ENCODE measurements at regions not wholly inside any gene's neighbourhood (a gene's known extent, or its start where the extent isn't known, plus 50 kb on each side); places are given as distances from the start of the nearest gene placed in this dataset.

DNA sequence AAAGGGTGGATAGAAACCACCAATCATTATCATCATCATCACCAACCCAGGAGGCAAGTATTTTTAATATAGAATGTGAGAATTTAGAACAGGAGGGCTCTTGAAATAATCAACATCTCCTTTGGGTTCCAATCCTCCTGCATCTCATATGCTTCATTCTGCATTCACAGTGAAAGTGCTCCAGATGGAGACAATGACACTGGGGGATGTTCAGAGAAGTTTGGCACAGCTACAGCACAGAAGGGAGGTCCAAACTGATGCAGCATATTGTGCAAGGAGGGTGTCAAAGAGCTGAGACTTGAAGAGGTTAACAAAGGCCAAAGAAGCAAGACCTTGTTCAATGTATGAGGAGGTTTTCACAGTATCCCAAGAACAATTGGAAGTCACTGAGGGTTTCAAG is 767.1 kb downstream of the NTRK3 start:
- Mint-ChIP-seq H3K27me3 (ENCODE audit: insufficient read depth) (no peaks in the 10 kb centered on the region), H3K36me3 (ENCODE audit: low read depth) (no peaks in the 10 kb centered on the region), H3K4me1 (no peaks in the 10 kb centered on the region), H3K9me3 (no peaks in the 10 kb centered on the region), H3K27ac (no peak overlapping the region), H3K4me3 (no peak overlapping the region)
- Histone ChIP-seq H3K27me3 (ENCODE audit: control insufficient read depth, insufficient read depth, low read length, poor library complexity, severe bottlenecking) (peaks cover 9% of the 10 kb centered on the region), H3K9ac (ENCODE audit: extremely low read depth, low read length, poor library complexity, severe bottlenecking) (no peak overlapping the region), H3K4me1 (ENCODE audit: control insufficient read depth, insufficient read depth, low read length) (no peaks in the 10 kb centered on the region), H3K36me3 (ENCODE audit: control insufficient read depth, insufficient read depth, low read length) (no peaks in the 10 kb centered on the region), H3K27ac (ENCODE audit: low read depth, low read length) (no peak overlapping the region), H3K4me3 (ENCODE audit: low read length) (no peak overlapping the region), H3K9me3 (ENCODE audit: control insufficient read depth, low read length) (peaks cover 2% of the 10 kb centered on the region)
- TF ChIP-seq, protein P1, sequence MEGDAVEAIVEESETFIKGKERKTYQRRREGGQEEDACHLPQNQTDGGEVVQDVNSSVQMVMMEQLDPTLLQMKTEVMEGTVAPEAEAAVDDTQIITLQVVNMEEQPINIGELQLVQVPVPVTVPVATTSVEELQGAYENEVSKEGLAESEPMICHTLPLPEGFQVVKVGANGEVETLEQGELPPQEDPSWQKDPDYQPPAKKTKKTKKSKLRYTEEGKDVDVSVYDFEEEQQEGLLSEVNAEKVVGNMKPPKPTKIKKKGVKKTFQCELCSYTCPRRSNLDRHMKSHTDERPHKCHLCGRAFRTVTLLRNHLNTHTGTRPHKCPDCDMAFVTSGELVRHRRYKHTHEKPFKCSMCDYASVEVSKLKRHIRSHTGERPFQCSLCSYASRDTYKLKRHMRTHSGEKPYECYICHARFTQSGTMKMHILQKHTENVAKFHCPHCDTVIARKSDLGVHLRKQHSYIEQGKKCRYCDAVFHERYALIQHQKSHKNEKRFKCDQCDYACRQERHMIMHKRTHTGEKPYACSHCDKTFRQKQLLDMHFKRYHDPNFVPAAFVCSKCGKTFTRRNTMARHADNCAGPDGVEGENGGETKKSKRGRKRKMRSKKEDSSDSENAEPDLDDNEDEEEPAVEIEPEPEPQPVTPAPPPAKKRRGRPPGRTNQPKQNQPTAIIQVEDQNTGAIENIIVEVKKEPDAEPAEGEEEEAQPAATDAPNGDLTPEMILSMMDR (conservative IDR thresholded peaks at IDR 0.05): no peak
- DNase-seq: no peak

DNA sequence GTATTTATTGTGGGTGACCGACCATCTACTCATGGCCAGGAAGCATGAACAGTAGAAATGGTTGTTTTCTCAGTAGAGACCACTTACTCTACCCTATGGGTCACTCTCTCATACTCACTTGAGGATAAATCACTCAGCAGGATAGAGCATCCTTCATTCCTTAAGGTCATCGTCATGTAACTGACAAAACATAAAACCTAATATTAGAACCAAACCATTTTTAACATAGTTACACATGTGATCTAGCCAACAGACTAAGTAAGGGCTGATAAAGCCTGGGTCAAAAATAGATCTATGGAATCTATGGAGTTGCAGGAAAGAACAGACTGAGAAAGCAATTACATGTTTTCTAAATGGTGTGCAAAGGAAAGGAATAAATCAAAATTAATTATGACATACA is 769.1 kb downstream of the NTRK3 start:
- no peaks in the 10 kb centered on the region for H3K36me3 ChIP-seq (ENCODE audit: control insufficient read depth, insufficient read depth, low read length)

DNA sequence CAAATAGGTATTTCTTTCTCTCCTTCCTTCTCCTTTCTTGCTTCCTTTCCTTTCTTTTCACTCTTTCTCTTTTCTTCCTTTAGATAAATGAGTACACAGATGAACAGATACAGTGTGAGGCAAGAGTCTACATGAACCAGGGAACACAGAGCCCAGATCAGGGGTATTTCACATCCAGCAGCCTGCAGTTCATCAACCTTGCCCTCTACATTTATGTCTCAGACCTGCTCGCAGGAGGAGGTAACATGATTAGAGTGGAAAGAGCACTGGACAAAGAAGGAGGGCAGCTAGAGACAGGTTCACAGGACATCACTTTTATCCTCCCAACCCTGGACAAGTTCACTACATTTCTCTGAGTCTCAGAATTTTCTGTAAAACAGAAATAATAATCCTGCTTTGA is 773.1 kb downstream of the NTRK3 start:
- no peaks in the 10 kb centered on the region for H3K9me3 Mint-ChIP-seq
- no peaks in the 10 kb centered on the region for H3K27me3 Mint-ChIP-seq (ENCODE audit: insufficient read depth)
- H3K9me3 ChIP-seq (ENCODE audit: control insufficient read depth, low read length): no peaks in the 10 kb centered on the region
- peaks cover 12% of the 10 kb centered on the region for H3K27me3 ChIP-seq (ENCODE audit: control insufficient read depth, insufficient read depth, low read length, poor library complexity, severe bottlenecking)
- DNase-seq: no peak
- no peak overlapping the region for H3K9ac ChIP-seq (ENCODE audit: extremely low read depth, low read length, poor library complexity, severe bottlenecking)
- H3K36me3 ChIP-seq (ENCODE audit: control insufficient read depth, insufficient read depth, low read length): no peaks in the 10 kb centered on the region
- no peak overlapping the region for H3K4me3 Mint-ChIP-seq
- no peaks in the 10 kb centered on the region for H3K4me1 Mint-ChIP-seq
- TF ChIP-seq, protein P1 (conservative IDR thresholded peaks at IDR 0.05): no peak
- H3K4me1 ChIP-seq (ENCODE audit: control insufficient read depth, insufficient read depth, low read length): no peaks in the 10 kb centered on the region
- 67 to 91% methylated on average over 1 of the region's 1 CpG for WGBS, 2 experiments (ENCODE audit: insufficient coverage in 1 of 2, insufficient read length in 1 of 2)
- H3K27ac ChIP-seq (ENCODE audit: low read depth, low read length): no peak overlapping the region
- no peak overlapping the region for H3K4me3 ChIP-seq (ENCODE audit: low read length)
- H3K27ac Mint-ChIP-seq: no peak overlapping the region
- H3K36me3 Mint-ChIP-seq (ENCODE audit: low read depth): no peaks in the 10 kb centered on the region

More for the DNA sequence above, 769.1 kb downstream of the NTRK3 start:
- Histone ChIP-seq H3K9ac (ENCODE audit: extremely low read depth, low read length, poor library complexity, severe bottlenecking) (no peak overlapping the region), H3K4me3 (ENCODE audit: low read length) (no peak overlapping the region), H3K27me3 (ENCODE audit: control insufficient read depth, insufficient read depth, low read length, poor library complexity, severe bottlenecking) (peaks cover 9% of the 10 kb centered on the region), H3K4me1 (ENCODE audit: control insufficient read depth, insufficient read depth, low read length) (no peaks in the 10 kb centered on the region), H3K9me3 (ENCODE audit: control insufficient read depth, low read length) (no peaks in the 10 kb centered on the region), H3K27ac (ENCODE audit: low read depth, low read length) (no peak overlapping the region)
- Mint-ChIP-seq H3K4me1 (no peaks in the 10 kb centered on the region), H3K27me3 (ENCODE audit: insufficient read depth) (no peaks in the 10 kb centered on the region), H3K27ac (no peak overlapping the region), H3K9me3 (no peaks in the 10 kb centered on the region), H3K4me3 (no peak overlapping the region), H3K36me3 (ENCODE audit: low read depth) (no peaks in the 10 kb centered on the region)
- no peak for DNase-seq
- 80 to 90% methylated on average over 1 to 2 of the region's 2 CpGs for WGBS, 2 experiments (ENCODE audit: insufficient coverage in 1 of 2, insufficient read length in 1 of 2)
- TF ChIP-seq, protein P1 (conservative IDR thresholded peaks at IDR 0.05): no peak

Data from endodermal cell (in vitro differentiated cells).